Epithelial cell of esophagus (primary cell): ENCODE measurements at regions not wholly inside any gene's neighbourhood (a gene's known extent, or its start where the extent isn't known, plus 50 kb on each side); places are given as distances from the start of the nearest gene placed in this dataset.
"Not testable (repeated sequence)": the region's sequence is repeated elsewhere in the genome, so short reads cannot be mapped to it uniquely, and the experiment has no call there.

Experiments
- DNase-seq: peaks from one replicate; pipeline ENCODE4 v3.0.0; 2010; ENCODE audit warnings: low read depth
- H3K4me3 ChIP-seq: 2 replicates; pipeline ENCODE4 v1.5.1; 2011; ENCODE audit warnings: mild to moderate bottlenecking, low read length, control low read depth
- TF ChIP-seq, protein P1 (sequence below): IDR thresholded peaks from 2 replicates; pipeline ENCODE4 v1.5.1; 2011; ENCODE audit warnings: low read depth, mild to moderate bottlenecking, low read length, control low read depth, inconsistent platforms; ENCODE audit not compliant: insufficient read depth; ENCODE audit errors: missing control alignments

DNA sequence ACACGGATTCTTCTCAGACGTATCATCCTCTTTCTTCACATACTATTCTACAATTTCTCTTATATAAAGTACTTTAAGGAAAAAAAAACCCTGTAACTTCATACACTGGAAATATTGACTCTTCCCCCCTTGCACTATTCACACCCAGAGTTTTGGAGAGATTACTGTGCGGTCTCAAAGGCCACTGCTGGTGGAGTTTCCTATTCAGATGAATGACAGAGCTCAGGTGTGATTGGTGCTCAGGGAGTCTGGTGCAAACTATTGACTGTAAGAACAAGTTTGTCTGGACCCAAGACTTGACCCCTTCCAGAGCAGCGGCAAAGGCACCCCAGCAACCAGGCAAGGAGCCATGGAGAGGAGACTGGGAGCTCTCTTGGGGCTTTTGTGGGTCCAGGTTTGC lies 187.5 kb upstream of the OR4E1 start:
- H3K4me3 ChIP-seq: no peak overlapping the region
- DNase-seq: no peak
- TF ChIP-seq, protein P1, sequence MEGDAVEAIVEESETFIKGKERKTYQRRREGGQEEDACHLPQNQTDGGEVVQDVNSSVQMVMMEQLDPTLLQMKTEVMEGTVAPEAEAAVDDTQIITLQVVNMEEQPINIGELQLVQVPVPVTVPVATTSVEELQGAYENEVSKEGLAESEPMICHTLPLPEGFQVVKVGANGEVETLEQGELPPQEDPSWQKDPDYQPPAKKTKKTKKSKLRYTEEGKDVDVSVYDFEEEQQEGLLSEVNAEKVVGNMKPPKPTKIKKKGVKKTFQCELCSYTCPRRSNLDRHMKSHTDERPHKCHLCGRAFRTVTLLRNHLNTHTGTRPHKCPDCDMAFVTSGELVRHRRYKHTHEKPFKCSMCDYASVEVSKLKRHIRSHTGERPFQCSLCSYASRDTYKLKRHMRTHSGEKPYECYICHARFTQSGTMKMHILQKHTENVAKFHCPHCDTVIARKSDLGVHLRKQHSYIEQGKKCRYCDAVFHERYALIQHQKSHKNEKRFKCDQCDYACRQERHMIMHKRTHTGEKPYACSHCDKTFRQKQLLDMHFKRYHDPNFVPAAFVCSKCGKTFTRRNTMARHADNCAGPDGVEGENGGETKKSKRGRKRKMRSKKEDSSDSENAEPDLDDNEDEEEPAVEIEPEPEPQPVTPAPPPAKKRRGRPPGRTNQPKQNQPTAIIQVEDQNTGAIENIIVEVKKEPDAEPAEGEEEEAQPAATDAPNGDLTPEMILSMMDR: no peak

GRCh38 chr14:21860172-21860571 lies 186.6 kb upstream of the OR4E1 start:
- TF ChIP-seq, protein P1: peak; percentile 33
- DNase-seq: peak; percentile 47
- H3K4me3 ChIP-seq: no peak overlapping the region

GRCh38 chr14:21852775-21853174 lies 179.2 kb upstream of the OR4E1 start:
- no peak overlapping the region for H3K4me3 ChIP-seq
- TF ChIP-seq, protein P1: no peak
- DNase-seq: no peak

DNA sequence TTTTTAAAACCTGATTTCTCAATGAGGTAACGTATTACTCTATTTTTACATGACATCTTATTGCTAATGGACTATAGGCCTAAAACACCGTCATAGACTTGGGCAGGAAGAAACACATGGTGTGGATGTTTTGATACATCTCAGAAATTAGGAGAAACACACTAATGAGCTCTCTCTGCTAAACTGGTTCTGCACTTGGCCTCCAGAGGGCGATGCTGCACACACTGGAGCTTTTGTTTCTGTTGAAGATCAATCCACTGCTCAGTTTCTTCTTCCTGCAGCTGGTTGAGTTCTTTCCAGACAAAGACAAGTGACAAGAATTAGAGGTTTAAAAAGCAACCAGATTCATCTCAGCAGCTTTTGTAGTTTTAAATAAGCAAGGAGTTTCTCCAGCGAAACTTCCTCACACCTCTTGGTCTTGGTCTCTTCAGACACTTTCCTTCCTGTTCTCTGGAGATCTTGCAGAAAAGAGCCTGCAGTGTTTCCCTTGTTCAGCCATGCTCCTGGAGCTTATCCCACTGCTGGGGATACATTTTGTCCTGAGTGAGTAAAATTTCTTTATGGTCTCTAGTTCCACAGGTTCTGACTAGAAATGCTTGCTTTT lies 178.5 kb upstream of the OR4E1 start:
- TF ChIP-seq, protein P1: peak; percentile 82
- H3K4me3 ChIP-seq: no peak overlapping the region
- peak; percentile 54 for DNase-seq

DNA sequence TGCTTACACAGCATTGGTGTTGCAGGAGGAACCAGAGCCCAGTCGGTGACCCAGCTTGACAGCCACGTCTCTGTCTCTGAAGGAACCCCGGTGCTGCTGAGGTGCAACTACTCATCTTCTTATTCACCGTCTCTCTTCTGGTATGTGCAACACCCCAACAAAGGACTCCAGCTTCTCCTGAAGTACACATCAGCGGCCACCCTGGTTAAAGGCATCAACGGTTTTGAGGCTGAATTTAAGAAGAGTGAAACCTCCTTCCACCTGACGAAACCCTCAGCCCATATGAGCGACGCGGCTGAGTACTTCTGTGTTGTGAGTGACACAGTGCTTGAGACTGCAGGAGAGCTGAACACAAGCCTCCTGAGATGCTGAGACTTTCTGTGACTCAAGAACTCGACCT lies 173.3 kb upstream of the OR4E1 start:
- not testable (repeated sequence) for H3K4me3 ChIP-seq, DNase-seq

GRCh38 chr14:21846227-21846885 lies 172.7 kb upstream of the OR4E1 start:
- TF ChIP-seq, protein P1: peak; percentile 67
- H3K4me3 ChIP-seq: no peak overlapping the region
- peak; percentile 24 for DNase-seq

DNA sequence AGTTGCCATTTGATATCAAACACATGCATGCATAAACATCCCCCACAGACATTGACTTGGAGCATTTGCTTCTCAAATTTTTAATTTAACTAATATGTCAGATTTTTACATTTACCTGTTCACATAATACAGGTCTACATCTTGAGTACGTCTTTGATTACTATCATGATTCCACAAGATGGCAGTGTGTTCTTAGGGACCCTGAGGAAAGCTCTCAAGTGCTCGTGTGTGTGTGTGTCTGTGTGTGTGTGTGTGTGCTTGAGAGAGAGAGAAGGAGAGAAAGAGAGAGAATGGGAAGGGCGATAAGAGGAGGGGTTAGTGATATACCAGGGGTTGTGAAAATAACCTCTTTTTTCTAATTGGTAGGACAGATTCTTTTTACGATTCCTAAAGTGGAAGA lies 167.1 kb upstream of the OR4E1 start:
- TF ChIP-seq, protein P1: no peak
- DNase-seq: peak; percentile 14
- no peak overlapping the region for H3K4me3 ChIP-seq
